Thyroid gland (tissue), 4 donors: ENCODE measurements at regions not wholly inside any gene's neighbourhood (a gene's known extent, or its start where the extent isn't known, plus 50 kb on each side); places are given as distances from the start of the nearest gene placed in this dataset.
"Not testable (repeated sequence)": the region's sequence is repeated elsewhere in the genome, so short reads cannot be mapped to it uniquely, and the experiment has no call there.

Source experiments
- DNase-seq, 2 donors: peaks; one replicate each; pipeline ENCODE4 v3.0.0-alpha.2; 2019
- H3K27ac ChIP-seq, 3 donors: fragments of 200-600 bp; sonication (generic); 1 replicate in 2 of 3; 2 replicates in 1 of 3; pipeline ENCODE4 v1.5.1; 2016 to 2019; ENCODE audit warnings: mild to moderate bottlenecking in 1 of 3, moderate library complexity in 1 of 3
- H3K27me3 ChIP-seq: fragments of 200-600 bp; sonication (generic); one replicate; pipeline ENCODE4 v1.5.1; 2019
- H3K36me3 ChIP-seq, 2 donors: fragments of 200-600 bp; sonication (generic); one replicate each; pipeline ENCODE4 v1.5.1; 2016 to 2019
- H3K4me1 ChIP-seq, 2 donors: fragments of 200-600 bp; sonication (generic); one replicate each; pipeline ENCODE4 v1.5.1; 2017 to 2019
- H3K4me3 ChIP-seq, 3 donors: fragments of 200-600 bp; sonication (generic); replicated peaks in 1 of 3; 1 replicate in 2 of 3; 2 replicates in 1 of 3; pipeline ENCODE4 v1.5.1; 2016; ENCODE audit warnings: mild to moderate bottlenecking in 1 of 3
- H3K9me3 ChIP-seq: fragments of 200-600 bp; sonication (generic); one replicate; pipeline ENCODE4 v1.5.1; 2017
- POLR2A ChIP-seq, 2 donors: fragments of 450-650 bp; IDR thresholded peaks; one replicate each; pipeline ENCODE4 v1.6.1; 2017; ENCODE audit warnings: antibody characterized with exemption in 2 of 2, mild to moderate bottlenecking in 2 of 2, moderate library complexity in 1 of 2
- WGBS, 2 donors: methylation state at CpG; one replicate each; pipeline ENCODE4 v1.1.5; 2017; 5-methylcytosine and 5-hydroxymethylcytosine counted together
- intact Hi-C: fragments of 100-400 bp; cut with DNase I; formaldehyde crosslinking; loops from one replicate; pipeline ENCODE4 v1.15.1; 2023
- TF ChIP-seq, protein P1 (sequence below), 6 experiments: fragments of 200-600 bp in 3 of 6; fragments of 450-650 bp in 3 of 6; sonication (generic) in 3 of 6; IDR thresholded peaks; one replicate each; pipeline ENCODE4 v1.5.1; 2016 to 2019; ENCODE audit warnings: antibody characterized with exemption in 6 of 6, mild to moderate bottlenecking in 2 of 6, inconsistent platforms in 1 of 6, moderate library complexity in 1 of 6

DNA sequence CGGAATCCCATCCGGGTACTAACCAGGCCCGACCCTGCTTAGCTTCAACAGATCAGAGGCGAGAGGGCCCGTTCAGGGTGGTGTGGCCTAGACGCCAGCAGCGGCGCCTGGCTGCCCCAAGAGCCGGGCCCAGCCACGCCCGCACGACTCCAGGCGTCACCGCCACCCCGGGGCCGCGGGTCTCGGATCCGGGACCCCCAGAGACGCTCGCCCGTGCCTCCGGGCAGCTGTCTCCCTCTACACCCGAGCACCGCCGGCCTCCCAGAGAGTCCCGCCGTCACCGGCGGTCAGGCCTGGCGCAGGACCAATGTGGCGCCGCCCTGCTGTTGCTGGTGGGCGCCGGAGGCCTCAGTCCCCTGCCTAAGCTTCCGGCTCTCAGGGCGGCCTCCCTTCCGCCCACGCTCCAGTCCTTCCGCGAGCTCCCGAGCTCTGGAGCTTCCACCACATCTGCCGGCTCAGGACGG is 441.2 kb upstream of the DEFB115 start:
- Histone ChIP-seq H3K36me3 (no peaks in the 10 kb centered on the region), H3K27me3 (no peaks in the 10 kb centered on the region), H3K4me3 (no peak overlapping the region), H3K4me1 (no peaks in the 10 kb centered on the region), H3K27ac (no peak overlapping the region), H3K9me3 (no peaks in the 10 kb centered on the region)
- no peak for TF ChIP-seq POLR2A (IDR thresholded peaks at IDR 0.05)
- TF ChIP-seq, protein P1, sequence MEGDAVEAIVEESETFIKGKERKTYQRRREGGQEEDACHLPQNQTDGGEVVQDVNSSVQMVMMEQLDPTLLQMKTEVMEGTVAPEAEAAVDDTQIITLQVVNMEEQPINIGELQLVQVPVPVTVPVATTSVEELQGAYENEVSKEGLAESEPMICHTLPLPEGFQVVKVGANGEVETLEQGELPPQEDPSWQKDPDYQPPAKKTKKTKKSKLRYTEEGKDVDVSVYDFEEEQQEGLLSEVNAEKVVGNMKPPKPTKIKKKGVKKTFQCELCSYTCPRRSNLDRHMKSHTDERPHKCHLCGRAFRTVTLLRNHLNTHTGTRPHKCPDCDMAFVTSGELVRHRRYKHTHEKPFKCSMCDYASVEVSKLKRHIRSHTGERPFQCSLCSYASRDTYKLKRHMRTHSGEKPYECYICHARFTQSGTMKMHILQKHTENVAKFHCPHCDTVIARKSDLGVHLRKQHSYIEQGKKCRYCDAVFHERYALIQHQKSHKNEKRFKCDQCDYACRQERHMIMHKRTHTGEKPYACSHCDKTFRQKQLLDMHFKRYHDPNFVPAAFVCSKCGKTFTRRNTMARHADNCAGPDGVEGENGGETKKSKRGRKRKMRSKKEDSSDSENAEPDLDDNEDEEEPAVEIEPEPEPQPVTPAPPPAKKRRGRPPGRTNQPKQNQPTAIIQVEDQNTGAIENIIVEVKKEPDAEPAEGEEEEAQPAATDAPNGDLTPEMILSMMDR (IDR thresholded peaks at IDR 0.05) = no peak
- intact Hi-C loops = no loop called here
- no peak for DNase-seq
- WGBS, 2 donors = 51 to 55% methylated on average over 44 of the region's 44 CpGs

DNA sequence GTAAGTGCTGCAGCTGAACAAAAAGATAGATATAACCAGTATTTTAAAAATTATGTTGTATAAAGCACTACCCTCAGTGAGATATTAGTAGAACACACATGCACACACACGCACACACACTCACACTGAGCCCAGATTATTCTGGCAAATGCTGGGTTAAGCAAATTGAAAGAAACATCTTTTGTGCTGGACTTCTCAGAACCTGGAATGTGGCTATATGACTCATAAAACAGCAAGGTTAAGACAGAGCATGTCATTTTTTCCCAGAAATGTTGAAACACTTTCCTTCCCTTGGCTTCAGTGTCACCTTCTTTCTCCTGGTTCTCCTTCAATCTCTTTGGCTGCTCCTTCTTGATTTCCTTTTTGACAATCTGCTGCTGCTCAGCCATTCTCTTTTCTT is 435.8 kb upstream of the DEFB115 start:
- H3K4me3 ChIP-seq, H3K27ac ChIP-seq, H3K4me1 ChIP-seq, intact Hi-C loops, DNase-seq, H3K36me3 ChIP-seq, H3K9me3 ChIP-seq, H3K27me3 ChIP-seq: not testable (repeated sequence)
- WGBS, 2 donors = 72 to 81% methylated on average over 1 of the region's 1 CpG

DNA sequence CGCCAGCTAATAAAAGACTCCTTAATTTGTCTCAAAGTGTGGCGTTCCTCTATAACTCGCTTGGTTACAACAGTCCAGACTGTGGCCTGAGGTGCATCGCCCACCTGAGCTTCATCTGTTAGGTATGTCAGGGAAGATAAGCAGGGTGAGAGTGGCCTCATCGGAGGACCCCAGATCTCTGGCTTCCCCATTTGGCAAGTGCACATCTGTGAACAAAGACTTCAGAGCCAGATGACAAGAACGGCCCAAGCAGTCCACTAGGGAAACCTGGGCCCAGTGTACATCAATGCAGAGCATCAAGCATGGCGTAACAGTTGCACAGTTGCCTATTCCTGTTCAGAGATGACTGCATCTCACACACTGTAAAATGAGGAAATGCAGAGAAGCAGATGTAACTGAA is 432.8 kb upstream of the DEFB115 start:
- H3K4me3 ChIP-seq, intact Hi-C loops, H3K9me3 ChIP-seq, H3K27ac ChIP-seq, H3K36me3 ChIP-seq, DNase-seq, H3K4me1 ChIP-seq, H3K27me3 ChIP-seq: not testable (repeated sequence)
- 67 to 73% methylated on average over 7 of the region's 7 CpGs for WGBS, 2 donors

DNA sequence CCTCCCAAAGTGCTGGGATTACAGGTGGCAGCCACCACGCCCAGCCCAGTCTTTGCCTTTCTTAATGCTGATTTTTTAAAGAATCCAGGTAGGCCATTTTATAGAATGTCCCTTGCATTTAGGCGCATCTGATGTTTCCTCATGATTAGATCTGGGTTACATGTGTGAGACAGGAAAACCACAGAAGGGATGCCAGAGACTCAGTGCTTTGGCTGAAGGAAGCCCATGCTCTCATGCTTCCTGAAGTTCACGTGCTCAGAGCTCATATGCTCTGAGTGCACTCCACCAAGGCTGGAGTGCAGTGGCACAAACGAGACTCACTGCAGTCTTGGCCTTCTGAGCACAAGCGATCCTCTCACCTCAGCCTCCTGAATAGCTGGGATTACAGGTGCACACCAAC is 411.5 kb upstream of the DEFB115 start:
- H3K4me3 ChIP-seq, DNase-seq, H3K27ac ChIP-seq, intact Hi-C loops, H3K4me1 ChIP-seq, H3K36me3 ChIP-seq, H3K27me3 ChIP-seq, H3K9me3 ChIP-seq: not testable (repeated sequence)
- 75 to 78% methylated on average over 5 of the region's 5 CpGs for WGBS, 2 donors

DNA sequence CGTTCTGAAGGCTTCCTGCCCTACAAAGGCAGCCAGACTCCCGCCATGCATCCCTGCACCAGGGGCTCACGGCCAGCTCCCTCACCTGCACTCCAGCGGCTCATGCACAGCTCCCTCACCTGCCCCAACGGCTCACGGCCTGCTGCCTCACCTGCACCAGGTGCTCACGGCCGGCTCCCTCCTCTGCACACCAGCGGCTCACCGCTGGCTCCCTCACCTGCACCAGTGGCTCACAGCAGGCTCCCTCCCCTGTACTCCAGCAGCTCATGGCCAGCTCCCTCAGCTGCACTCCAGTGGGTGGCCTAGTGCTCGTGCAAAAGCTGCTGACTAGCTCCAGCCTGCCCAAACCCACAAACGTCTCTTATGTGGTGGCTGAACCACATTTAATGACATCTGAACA is 389.2 kb upstream of the DEFB115 start:
- H3K4me1 ChIP-seq, H3K36me3 ChIP-seq, DNase-seq, H3K9me3 ChIP-seq, intact Hi-C loops, H3K27me3 ChIP-seq, H3K4me3 ChIP-seq, H3K27ac ChIP-seq: not testable (repeated sequence)
- WGBS, 2 donors = 81 to 84% methylated on average over 11 to 12 of the region's 12 CpGs

DNA sequence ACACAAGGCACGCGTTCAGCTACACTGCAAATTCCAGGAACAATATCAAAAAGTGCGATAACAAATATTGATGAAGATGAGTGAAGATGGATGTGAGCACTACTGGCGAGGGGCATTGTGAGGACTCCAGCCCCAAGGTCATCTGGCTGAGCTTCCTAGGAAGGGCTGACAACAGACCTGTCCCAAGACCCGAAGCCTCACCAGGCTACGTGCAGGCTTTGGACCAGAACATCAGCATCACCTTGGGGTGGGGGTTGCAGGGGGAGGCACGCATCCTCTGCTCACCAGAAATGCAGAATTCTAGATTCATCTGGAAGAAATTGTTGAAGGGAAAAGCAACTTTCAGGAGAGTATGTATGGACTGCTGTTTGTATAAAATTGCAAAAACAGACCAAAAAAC is 386.3 kb upstream of the DEFB115 start:
- H3K27ac ChIP-seq, intact Hi-C loops, H3K36me3 ChIP-seq, H3K9me3 ChIP-seq, H3K4me1 ChIP-seq, DNase-seq, H3K27me3 ChIP-seq, H3K4me3 ChIP-seq: not testable (repeated sequence)
- WGBS, 2 donors = 70 to 75% methylated on average over 7 of the region's 7 CpGs

DNA sequence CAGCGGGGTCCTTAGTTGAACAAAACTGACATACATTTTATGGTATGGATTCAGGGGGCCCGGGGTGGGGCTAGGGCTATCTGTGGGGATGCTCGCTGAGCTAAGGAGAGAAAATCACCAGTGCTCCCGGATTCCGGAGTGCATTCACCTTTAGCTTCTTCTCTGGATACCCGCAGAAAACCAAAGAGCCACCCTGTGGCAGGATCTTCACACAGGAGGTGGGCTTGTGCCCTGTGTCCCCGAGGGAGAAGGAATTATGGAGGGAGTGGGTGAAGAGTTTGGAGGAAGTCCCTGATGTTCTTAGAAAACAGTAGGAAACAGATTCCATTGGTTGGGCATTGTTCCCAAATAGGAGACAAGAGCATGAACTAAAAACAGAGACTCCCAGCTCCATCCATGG is 385.2 kb upstream of the DEFB115 start:
- H3K27me3 ChIP-seq, H3K4me3 ChIP-seq, intact Hi-C loops, H3K9me3 ChIP-seq, H3K4me1 ChIP-seq, DNase-seq, H3K27ac ChIP-seq, H3K36me3 ChIP-seq: not testable (repeated sequence)
- 49 to 54% methylated on average over 7 of the region's 7 CpGs for WGBS, 2 donors

DNA sequence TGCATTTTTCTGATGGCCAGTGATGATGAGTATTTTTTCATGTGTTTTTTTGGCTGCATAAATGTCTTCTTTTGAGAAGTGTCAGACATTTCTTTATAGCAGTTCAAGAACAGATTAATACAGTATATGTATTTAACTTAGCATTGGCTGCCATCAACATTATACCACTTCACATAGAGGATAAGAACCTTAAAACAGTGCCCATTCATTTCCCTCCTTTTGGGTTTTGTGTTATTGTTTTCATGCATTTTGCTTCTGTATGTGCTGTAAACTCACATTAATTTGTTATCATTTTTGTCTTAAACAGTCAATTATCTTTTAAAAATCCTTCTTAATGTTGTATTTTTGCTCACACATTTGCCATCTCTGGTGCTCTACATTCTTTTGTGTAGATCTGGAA is 381.6 kb upstream of the DEFB115 start:
- intact Hi-C loops, H3K36me3 ChIP-seq, H3K9me3 ChIP-seq, H3K27ac ChIP-seq, DNase-seq, H3K4me3 ChIP-seq, H3K4me1 ChIP-seq, H3K27me3 ChIP-seq: not testable (repeated sequence)

DNA sequence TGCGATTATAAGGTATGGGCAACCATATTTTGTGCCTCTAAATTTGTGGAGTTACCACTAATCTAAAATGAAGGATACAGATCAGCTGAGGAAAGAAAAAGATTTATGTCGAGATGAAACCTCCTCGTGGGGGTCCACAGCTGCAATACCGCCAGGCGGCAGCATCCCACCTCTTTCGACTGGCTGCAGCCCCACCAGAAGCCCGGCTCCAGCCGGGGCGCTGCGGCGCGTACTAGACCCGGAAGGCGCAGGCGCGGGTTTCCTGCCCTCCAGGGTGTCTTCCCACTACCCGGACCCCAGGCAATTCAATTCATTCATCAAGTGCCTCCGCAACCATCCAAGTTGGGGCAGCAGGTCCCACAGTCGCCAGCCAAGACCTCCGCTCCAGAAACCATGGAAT is 366.1 kb upstream of the DEFB115 start:
- H3K4me3 ChIP-seq, H3K36me3 ChIP-seq, DNase-seq, H3K27ac ChIP-seq, H3K27me3 ChIP-seq, intact Hi-C loops, H3K9me3 ChIP-seq, H3K4me1 ChIP-seq: not testable (repeated sequence)
- 4 to 6% methylated on average over 7 to 20 of the region's 20 CpGs for WGBS, 2 donors
